GM19035 (cell line): ENCODE measurements at regions not wholly inside any gene's neighbourhood (a gene's known extent, or its start where the extent isn't known, plus 50 kb on each side); places are given as distances from the start of the nearest gene placed in this dataset.

Experiments
- ATAC-seq: cut with Tn5 transposase; IDR thresholded peaks from one replicate; pipeline ENCODE4 v1.9.1; 2021; ENCODE audit not compliant: unreplicated experiment

GRCh38 chr6:54787825-54788224 lies 58.7 kb upstream of the FAM83B start:
- no peak for ATAC-seq
